NCI-H526 treated with DMSO at 0.1 percent for 48 hours (cell line): ENCODE measurements at regions not wholly inside any gene's neighbourhood (a gene's known extent, or its start where the extent isn't known, plus 50 kb on each side); places are given as distances from the start of the nearest gene placed in this dataset.

Source experiments
- DNase-seq: peaks from one replicate; lab custom pipeline; 2025; lab: John Stamatoyannopoulos, UW

DNA sequence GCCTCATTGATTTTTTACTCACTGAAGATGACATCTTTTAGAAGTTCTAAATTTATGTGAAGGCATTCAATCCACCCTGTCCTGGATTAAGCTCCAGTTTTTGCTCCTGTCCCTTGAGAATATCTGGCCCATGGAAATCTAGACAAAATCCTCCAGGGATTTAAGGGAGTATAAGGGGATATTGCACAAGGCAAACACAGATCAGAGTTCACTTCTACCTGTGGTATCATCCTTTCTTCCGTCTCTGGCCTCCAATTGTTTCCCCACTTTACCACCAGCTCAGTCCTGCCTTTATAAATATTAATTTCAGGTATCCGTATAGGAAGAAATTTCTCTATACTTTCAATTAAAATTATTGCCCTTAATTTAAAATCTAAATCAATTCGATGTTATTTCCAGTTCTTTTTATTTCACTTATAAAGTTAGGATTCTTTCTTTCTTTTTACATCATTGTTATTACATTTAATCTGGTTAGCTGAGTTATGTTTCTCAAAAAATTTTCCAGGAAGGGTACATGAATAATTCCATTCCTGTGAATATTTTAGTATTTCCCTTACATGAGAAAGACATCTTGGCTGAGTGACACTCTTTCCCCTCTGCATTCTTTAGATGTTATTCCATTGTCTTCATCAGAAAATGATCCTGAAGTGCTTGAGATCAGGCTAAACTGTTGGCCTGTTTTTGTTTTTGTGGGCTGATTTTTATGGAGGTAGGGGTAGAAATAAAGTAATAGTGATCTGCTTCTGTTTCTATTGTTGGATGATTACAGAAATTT lies 194.3 kb upstream of the MAP3K1 start:
- no peak for DNase-seq

DNA sequence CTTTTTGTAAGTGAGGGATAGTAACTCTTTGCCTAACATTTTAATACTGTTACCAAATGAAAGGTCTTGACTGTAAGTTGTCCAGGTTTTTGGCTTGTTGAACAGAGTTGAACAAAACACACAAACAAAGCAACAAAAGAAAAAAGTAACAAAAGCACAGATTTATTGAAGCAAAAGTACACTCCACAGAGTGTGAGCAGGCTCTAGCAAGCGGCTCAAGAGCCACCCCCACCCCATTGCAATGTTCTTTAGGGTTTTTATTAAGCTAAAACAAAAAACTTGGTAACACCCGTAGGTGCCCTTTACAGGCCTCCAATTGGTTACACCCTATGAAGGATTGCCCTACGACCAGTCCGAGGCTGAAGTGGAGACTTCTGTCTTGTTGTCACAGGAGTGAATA lies 197.4 kb upstream of the MAP3K1 start:
- DNase-seq = no peak

GRCh38 chr5:56616454-56617160 lies 198.7 kb upstream of the MAP3K1 start:
- no peak for DNase-seq

- no peak for DNase-seq
Measured at GRCh38 chr5:56615361-56616153, 199.8 kb upstream of the MAP3K1 start.

GRCh38 chr5:56612759-56613158 lies 202.6 kb upstream of the MAP3K1 start:
- DNase-seq = no peak

- DNase-seq = no peak
Measured at GRCh38 chr5:56612353-56612752, 203.0 kb upstream of the MAP3K1 start.

- no peak for DNase-seq
Measured at GRCh38 chr5:56610093-56610698, 205.2 kb upstream of the MAP3K1 start.

DNA sequence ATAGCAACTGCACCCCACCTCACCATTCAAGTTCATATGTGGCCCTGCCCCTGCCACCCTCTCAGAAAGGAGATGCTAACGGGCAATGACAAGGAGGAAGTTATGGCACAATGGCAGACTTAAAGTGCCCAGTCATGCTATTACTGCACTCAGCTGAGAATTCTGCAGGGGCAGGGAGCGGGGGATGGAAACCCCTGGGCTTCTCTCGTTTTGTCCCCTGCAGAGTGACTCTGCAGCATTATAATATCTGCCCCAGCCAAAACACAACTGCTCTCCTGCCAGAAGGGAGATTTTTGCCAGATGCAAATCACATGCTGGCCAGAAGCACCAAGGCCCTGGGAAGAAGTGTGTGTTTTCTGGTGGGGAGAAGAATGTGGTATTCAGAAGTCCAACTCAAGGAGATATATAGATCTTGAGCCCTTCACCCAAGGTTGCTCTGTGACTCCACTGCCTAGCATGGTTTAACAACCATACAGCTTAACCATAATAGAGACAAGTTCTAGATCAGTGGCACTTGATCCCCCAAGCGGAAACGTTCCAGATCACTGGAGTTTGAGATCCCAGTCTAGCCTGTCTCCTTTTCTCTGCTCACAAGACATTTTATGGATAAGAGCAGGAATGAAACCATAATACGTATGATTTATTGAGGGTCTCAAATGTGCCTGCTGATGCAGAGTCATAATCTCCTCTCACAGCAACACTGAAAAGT lies 207.0 kb upstream of the MAP3K1 start:
- no peak for DNase-seq

DNA sequence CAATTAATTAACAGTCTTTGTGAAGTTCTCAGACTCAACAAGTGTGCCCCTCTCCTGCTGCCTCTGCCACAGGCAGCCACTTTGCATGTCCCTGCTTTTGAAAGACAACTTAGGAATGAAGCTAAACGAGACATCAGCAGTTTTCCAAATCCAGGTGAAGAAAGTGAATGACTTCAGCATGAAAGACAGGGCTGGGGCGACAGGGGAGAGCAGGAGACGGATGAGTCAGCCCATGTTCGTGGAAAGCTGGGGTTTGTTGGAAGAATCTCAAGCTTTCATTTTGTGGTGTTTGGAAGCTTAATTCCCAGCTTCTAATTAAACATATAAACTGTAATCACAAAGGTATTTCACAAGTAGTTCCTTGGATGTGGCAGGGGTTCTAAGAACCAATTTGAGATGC lies 207.8 kb upstream of the MAP3K1 start:
- DNase-seq = no peak

DNA sequence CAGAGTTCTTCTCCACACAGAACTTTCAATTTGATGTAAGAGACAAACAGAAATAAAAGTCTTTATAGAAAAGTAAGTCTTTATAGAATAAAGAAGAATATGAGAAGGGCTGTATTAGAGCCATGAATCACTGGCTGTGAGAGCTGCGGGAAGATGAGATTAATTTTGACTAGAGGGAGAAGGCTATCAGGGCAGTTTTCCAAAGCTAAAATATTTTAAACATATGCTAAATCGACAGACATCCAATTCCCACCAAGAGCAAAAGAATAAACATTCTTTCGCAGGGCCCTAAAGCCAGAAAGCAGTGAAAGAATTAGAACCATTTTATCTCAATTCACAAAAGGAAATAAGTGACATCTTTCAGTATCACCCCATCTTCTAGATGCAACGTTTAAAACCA lies 208.3 kb upstream of the MAP3K1 start:
- no peak for DNase-seq

DNA sequence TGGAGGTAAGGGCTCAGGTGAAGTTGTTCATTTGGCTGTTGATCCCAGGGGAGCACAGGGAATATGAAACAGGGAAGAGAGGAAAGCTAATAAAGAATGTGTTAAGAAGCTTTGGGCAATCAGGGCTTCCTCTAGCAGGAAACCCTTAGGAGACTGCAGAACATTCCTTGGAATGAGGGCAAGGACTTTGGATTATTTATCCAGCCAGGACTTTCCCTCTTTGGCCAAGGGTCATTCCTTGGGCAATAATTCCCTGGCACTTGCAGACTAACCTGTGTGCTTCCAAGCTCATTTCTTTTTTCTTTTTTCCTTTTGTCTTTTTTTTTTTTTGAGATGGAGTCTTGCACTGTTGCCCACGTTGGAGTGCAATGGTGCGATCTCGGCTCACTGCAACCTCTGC lies 209.2 kb upstream of the MAP3K1 start:
- DNase-seq = no peak

DNA sequence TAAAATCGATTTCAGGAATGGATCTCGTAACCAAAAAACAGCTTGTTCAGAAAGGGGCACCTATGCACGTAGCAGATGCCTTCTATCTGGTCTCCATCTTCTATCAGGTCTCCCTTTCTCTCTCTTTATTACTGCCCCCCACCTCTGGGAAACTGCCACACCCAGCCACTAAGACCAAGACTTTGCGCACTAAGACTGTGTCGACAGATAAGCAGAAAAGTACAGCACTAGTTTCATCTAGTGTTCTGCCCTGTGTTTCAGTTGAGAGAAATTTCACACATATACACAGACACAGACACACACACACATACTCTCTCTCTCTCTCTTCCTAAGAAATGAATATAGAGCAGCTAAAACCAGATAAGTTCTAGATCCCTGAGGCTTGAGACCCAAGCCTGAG lies 210.1 kb upstream of the MAP3K1 start:
- no peak for DNase-seq

DNA sequence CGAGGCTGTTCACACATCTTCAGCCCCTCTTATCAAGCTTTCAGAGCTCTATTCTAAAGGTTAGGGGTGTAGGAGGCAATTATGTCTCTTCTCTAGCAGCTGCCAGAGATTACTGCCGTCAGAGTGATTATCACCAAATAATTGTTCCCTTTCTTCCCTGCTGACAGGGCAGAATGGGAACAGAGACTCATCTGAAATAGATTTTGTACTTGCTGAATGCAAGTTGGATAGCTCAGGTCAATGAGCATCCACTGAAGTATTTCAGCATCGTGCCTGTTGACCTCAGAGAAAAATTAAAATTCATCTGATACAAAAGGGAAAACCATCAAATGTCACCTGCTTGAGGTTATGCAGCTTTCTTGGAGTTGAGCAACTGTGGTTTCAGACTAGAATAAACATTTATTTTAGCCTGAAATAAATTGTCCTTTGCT lies 213.7 kb upstream of the MAP3K1 start:
- DNase-seq = no peak

DNA sequence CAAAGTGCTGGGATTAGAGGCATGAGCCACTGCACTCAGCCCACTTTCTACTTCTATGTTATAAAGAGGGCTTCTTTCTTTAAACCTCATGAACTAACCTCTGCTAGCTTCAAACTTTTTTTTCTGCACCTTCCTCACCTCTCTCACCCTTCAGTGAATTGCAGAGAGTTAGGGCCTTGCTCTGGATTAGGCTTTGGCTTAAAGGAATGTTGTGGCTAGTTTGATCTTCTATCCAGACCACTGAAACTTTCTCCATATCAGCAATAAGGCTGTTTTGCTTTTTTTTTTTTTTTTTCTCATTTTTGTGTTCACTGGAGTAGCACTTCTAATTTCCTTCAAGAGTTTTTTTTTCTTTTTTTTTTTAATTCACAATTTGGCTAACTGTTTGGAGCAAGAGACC lies 216.4 kb upstream of the MAP3K1 start:
- no peak for DNase-seq

DNA sequence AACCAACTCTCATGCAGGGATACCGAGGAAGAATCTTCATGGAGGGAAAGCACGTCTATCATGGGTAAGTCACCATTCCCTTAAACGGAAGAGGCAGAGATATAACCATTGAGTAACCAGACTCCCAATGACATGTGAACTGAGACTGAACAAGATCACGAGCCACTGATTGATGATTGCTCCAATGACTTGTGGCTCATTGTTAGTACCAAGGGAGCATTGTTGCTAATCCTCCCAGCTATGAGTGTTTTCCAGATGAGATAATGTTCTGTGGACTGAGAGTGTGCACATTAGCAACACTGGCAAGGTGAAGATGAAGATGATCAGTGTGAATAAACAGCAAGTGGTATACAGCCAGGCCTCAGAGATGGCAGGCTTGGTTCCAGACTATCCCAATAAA lies 219.2 kb upstream of the MAP3K1 start:
- no peak for DNase-seq

DNA sequence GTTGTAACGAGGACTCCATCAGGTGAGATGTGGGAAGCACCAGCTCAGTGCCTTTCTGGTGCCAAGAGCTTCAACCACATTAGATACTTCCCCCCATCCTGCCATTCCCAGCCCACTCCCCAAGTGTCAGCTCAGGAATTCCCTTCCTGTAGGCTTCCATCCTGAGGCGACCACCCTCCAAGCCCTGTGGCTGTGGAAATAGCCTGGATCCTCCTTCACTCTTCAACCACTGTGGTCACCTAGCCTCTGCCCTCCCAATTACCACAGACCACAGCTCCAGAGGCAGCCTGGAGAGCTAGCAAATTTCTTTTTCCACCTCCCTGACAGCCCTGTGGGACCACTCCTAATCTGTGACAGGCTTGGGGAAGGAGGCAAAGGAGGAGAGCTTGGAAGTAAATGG lies 219.8 kb upstream of the MAP3K1 start:
- no peak for DNase-seq

- no peak for DNase-seq
Measured at GRCh38 chr5:56594792-56595191, 220.6 kb upstream of the MAP3K1 start.

- no peak for DNase-seq
Measured at GRCh38 chr5:56591081-56591480, 224.3 kb upstream of the MAP3K1 start.

- DNase-seq = no peak
Measured at GRCh38 chr5:56589481-56589860, 225.9 kb upstream of the MAP3K1 start.

GRCh38 chr5:56588636-56589480 lies 226.5 kb upstream of the MAP3K1 start:
- DNase-seq = no peak

DNA sequence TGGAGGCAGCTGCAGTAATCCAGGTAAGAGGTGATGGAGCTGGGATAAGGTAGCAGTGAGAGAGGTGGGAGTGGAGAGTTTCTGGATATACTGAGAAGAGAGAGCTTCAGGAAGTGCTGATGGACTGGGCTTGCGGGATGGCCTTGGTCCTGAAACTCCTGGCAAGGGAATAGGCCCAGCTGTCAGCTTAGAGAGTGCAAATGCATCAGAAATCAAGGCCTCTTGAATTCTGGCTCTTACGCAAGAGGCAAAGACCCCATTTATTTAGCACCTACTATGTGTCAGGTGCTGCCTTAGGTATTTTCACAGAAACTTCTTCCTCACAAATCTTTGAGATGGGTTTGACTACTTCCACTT lies 227.2 kb upstream of the MAP3K1 start:
- DNase-seq = no peak
